Upper lobe of right lung (tissue), 1 donor: ENCODE measurements at regions not wholly inside any gene's neighbourhood (a gene's known extent, or its start where the extent isn't known, plus 50 kb on each side); places are given as distances from the start of the nearest gene placed in this dataset.

Experiments
- ATAC-seq: fragments of 200-7000 bp; cut with Tn5 transposase; one replicate; pipeline ENCODE4 v1.9.1; 2020; ENCODE audit warnings: mild to moderate bottlenecking, moderate library complexity
- DNase-seq: peaks from one replicate; pipeline ENCODE4 v3.0.0-alpha.2; 2020
- H3K27ac ChIP-seq: fragments of 200-600 bp; one replicate; pipeline ENCODE4 v1.8.0; 2022
- H3K27me3 ChIP-seq: fragments of 200-600 bp; one replicate; pipeline ENCODE4 v1.8.0; 2022; ENCODE audit warnings: mild to moderate bottlenecking
- H3K36me3 ChIP-seq: fragments of 200-600 bp; one replicate; pipeline ENCODE4 v1.8.0; 2022
- H3K4me1 ChIP-seq: fragments of 200-600 bp; one replicate; pipeline ENCODE4 v1.8.0; 2022
- H3K4me3 ChIP-seq: fragments of 200-600 bp; one replicate; pipeline ENCODE4 v1.8.0; 2022; ENCODE audit warnings: mild to moderate bottlenecking
- H3K9me3 ChIP-seq: fragments of 200-600 bp; one replicate; pipeline ENCODE4 v1.8.0; 2022
- CTCF ChIP-seq: fragments of 200-600 bp; IDR thresholded peaks from one replicate; pipeline ENCODE4 v1.8.0; 2022; ENCODE audit warnings: antibody characterized with exemption
- intact Hi-C: fragments of 100-400 bp; cut with DNase I; formaldehyde crosslinking; loops from one replicate; pipeline ENCODE4 v1.11.0; 2022
- donor health status: DM: no; HTN: yes; CAD: no; lungs with severe emphysema.

- intact Hi-C loops = no loop called here
- ATAC-seq = no peak
- no peaks in the 10 kb centered on the region for H3K4me1 ChIP-seq
- no peaks in the 10 kb centered on the region for H3K9me3 ChIP-seq
- no peaks in the 10 kb centered on the region for H3K27me3 ChIP-seq
- no peak for DNase-seq
- no peak overlapping the region for H3K4me3 ChIP-seq
- H3K36me3 ChIP-seq = no peaks in the 10 kb centered on the region
- no peak for TF ChIP-seq CTCF
- H3K27ac ChIP-seq = no peak overlapping the region
Measured at GRCh38 chr18:8515142-8515865, 93.9 kb upstream of the RAB12 start.

GRCh38 chr18:8516371-8517250 is 92.6 kb upstream of the RAB12 start:
- H3K27ac ChIP-seq = no peak overlapping the region
- no peaks in the 10 kb centered on the region for H3K9me3 ChIP-seq
- TF ChIP-seq CTCF = no peak
- intact Hi-C loops = no loop called here
- DNase-seq (no peak), ATAC-seq (no peak)
- H3K4me3 ChIP-seq = no peak overlapping the region
- H3K4me1 ChIP-seq = no peaks in the 10 kb centered on the region
- H3K36me3 ChIP-seq = no peaks in the 10 kb centered on the region
- no peaks in the 10 kb centered on the region for H3K27me3 ChIP-seq

GRCh38 chr18:8517276-8517675 is 92.0 kb upstream of the RAB12 start:
- DNase-seq (no peak), ATAC-seq (no peak)
- intact Hi-C loops = no loop called here
- Histone ChIP-seq H3K4me3 (no peak overlapping the region), H3K9me3 (no peaks in the 10 kb centered on the region), H3K36me3 (no peaks in the 10 kb centered on the region), H3K4me1 (no peaks in the 10 kb centered on the region), H3K27me3 (no peaks in the 10 kb centered on the region), H3K27ac (no peak overlapping the region)
- TF ChIP-seq CTCF = no peak

GRCh38 chr18:8519102-8519501 is 90.1 kb upstream of the RAB12 start:
- Histone ChIP-seq H3K36me3 (no peaks in the 10 kb centered on the region), H3K4me1 (no peaks in the 10 kb centered on the region), H3K27ac (no peak overlapping the region), H3K4me3 (no peak overlapping the region), H3K27me3 (no peaks in the 10 kb centered on the region), H3K9me3 (no peaks in the 10 kb centered on the region)
- intact Hi-C loops = no loop called here
- no peak for TF ChIP-seq CTCF
- DNase-seq (no peak), ATAC-seq (no peak)

GRCh38 chr18:8520266-8520665 is 89.0 kb upstream of the RAB12 start:
- H3K27me3 ChIP-seq = no peaks in the 10 kb centered on the region
- no peaks in the 10 kb centered on the region for H3K4me1 ChIP-seq
- no peak for DNase-seq
- ATAC-seq = no peak
- no peak overlapping the region for H3K27ac ChIP-seq
- no peaks in the 10 kb centered on the region for H3K9me3 ChIP-seq
- intact Hi-C loops = no loop called here
- H3K36me3 ChIP-seq = no peaks in the 10 kb centered on the region
- TF ChIP-seq CTCF = no peak
- no peak overlapping the region for H3K4me3 ChIP-seq
